ENCODE measurements at regions not wholly inside any gene's neighbourhood (a gene's known extent, or its start where the extent isn't known, plus 50 kb on each side); places are given as distances from the start of the nearest gene placed in this dataset.

DNA sequence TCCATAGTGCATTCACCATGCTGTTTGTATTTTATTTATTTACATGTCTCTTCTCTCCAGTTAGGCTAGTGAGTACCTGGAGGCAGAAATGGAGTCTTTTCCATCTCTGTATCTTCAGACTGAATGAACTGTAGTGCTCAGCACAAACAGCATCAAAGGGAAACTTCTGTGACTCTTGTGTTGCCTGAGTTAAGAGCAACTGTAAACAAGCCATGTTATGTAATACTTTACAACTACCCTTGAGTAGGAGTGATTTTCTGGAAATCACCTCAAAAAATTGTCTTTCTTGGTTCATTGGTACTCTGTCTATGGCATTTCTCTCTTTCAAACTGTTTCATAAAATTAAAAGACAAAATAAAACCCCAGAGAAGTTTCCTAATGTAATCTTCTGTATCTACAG is 258.3 kb downstream of the CGGBP1 start:
- H3K4me3 ChIP-seq (ENCODE audit: low read depth, low read length): no peak overlapping the region
- H3K36me3 ChIP-seq (ENCODE audit: control insufficient read depth, insufficient read depth, low read length): no peaks in the 10 kb centered on the region
- no peak for DNase-seq (ENCODE audit: low read depth)
- TF ChIP-seq, protein P1, sequence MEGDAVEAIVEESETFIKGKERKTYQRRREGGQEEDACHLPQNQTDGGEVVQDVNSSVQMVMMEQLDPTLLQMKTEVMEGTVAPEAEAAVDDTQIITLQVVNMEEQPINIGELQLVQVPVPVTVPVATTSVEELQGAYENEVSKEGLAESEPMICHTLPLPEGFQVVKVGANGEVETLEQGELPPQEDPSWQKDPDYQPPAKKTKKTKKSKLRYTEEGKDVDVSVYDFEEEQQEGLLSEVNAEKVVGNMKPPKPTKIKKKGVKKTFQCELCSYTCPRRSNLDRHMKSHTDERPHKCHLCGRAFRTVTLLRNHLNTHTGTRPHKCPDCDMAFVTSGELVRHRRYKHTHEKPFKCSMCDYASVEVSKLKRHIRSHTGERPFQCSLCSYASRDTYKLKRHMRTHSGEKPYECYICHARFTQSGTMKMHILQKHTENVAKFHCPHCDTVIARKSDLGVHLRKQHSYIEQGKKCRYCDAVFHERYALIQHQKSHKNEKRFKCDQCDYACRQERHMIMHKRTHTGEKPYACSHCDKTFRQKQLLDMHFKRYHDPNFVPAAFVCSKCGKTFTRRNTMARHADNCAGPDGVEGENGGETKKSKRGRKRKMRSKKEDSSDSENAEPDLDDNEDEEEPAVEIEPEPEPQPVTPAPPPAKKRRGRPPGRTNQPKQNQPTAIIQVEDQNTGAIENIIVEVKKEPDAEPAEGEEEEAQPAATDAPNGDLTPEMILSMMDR (IDR thresholded peaks at IDR 0.05; ENCODE audit: insufficient read depth, low read length, poor library complexity, severe bottlenecking): no peak
- H3K27me3 ChIP-seq (ENCODE audit: control insufficient read depth, insufficient read depth, low read length): no peaks in the 10 kb centered on the region

DNA sequence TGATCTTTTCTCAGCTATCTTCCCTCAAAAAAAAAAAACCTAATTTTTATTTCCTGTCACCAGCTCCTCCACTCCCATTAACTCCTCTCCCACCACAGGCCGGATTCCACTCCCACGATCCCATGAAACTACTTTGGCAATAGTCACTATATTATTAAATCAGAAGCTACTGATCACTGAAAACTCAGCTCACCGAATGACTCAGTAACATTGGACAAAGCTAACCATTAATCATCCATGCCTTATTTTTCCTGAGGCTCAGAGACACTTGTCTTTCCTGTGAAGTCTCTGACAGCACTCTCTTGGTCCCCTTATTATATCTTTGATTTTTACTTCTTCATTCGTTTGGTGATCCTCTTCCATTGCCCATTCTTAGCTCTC is 260.2 kb downstream of the CGGBP1 start:
- H3K4me3 ChIP-seq (ENCODE audit: low read depth, low read length): no peak overlapping the region

DNA sequence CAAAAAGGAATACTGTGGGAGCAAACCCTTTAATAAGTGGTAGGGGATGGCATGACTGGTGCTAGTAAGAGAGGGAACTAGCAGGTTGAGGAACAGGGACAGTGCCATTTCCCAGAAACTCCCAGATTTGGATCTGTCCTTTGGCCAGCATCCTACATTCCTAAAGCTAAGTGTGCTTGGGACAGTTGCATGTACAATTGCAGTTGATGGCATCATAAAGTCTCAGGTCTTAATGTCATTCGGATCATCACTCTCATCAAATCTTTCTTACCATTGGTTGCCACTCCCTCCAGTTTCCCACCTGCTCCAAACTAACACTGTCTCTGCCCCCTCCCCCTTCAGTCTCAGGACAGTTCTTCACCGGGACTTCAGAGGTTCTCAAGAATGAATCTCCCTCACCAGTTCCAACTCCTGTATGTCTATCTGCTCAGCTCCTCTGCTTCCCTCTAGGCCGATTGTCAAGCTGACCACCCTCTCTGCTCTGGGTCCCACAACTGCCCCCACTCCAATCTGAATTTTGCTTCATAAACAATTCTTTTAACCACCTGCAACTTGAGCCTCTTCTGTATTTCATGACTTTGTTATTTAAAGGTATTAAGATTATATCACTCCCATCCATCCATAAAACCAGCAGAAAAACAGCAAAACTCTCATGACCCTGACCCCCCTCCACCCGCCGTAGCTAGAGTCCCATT is 260.8 kb downstream of the CGGBP1 start:
- H3K4me3 ChIP-seq (ENCODE audit: low read depth, low read length): no peak overlapping the region
- H3K27me3 ChIP-seq (ENCODE audit: control insufficient read depth, insufficient read depth, low read length): peaks cover 9% of the 10 kb centered on the region
- no peaks in the 10 kb centered on the region for H3K36me3 ChIP-seq (ENCODE audit: control insufficient read depth, insufficient read depth, low read length)
- TF ChIP-seq, protein P1 (IDR thresholded peaks at IDR 0.05; ENCODE audit: insufficient read depth, low read length, poor library complexity, severe bottlenecking): no peak
- no peak for DNase-seq (ENCODE audit: low read depth)

More for the DNA sequence above, 260.2 kb downstream of the CGGBP1 start:
- no peak for DNase-seq (ENCODE audit: low read depth)
- H3K27me3 ChIP-seq (ENCODE audit: control insufficient read depth, insufficient read depth, low read length): peaks cover 4% of the 10 kb centered on the region
- TF ChIP-seq, protein P1 (IDR thresholded peaks at IDR 0.05; ENCODE audit: insufficient read depth, low read length, poor library complexity, severe bottlenecking): no peak
- no peaks in the 10 kb centered on the region for H3K36me3 ChIP-seq (ENCODE audit: control insufficient read depth, insufficient read depth, low read length)

DNA sequence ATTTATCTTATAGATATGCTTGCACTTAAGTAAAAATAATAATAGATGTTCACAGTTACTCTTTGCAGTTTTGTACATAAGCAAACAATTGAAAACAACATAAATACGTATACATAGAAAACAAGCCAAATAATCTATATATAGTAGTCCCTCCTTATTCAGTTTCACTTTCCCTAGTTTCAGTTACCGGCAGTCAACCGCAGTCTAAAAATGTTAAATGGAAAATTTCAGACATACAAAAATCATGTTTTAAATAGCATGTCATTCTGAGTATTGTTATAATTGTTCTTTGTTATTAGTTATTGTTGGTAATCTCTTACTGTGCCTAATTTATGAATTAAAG is 262.0 kb downstream of the CGGBP1 start:
- Histone ChIP-seq H3K27me3 (ENCODE audit: control insufficient read depth, insufficient read depth, low read length) (peaks cover 13% of the 10 kb centered on the region), H3K4me3 (ENCODE audit: low read depth, low read length) (no peak overlapping the region), H3K36me3 (ENCODE audit: control insufficient read depth, insufficient read depth, low read length) (no peaks in the 10 kb centered on the region)
- no peak for DNase-seq (ENCODE audit: low read depth)
- TF ChIP-seq, protein P1 (IDR thresholded peaks at IDR 0.05; ENCODE audit: insufficient read depth, low read length, poor library complexity, severe bottlenecking): no peak

DNA sequence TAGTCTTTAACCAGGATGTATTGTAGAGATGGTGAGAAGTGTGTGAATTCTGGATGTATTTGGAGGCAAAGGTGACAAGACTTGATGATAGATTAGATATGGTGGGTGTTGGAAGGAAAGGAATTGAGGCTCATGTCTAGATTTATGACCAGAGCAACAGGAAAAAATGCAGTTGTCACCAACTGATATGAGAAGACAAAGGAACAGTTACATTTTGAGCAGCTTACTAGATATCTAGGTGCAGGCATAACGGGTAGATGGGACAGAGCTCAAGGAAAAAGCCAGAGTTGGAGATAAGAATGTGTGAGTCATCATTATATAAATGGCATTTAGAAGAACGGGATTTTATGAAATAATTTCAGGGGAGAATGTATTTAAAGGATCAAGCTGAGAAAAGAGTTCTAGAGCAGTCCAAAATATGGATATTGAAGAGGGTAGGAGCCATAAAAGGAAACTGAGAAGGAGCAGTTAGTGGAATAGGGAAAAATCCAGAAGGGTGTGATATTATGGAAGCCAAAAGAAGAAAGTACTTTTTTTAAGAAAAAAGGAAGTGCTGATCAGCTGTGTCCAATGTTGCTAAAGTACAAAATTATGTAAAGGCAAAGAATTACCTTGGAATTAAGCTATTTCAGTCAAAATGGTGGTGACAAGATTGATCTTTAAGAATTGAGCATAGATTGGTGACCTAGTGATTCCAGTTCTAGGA is 262.5 kb downstream of the CGGBP1 start:
- Histone ChIP-seq H3K36me3 (ENCODE audit: control insufficient read depth, insufficient read depth, low read length) (no peaks in the 10 kb centered on the region), H3K4me3 (ENCODE audit: low read depth, low read length) (no peak overlapping the region), H3K27me3 (ENCODE audit: control insufficient read depth, insufficient read depth, low read length) (peaks cover 13% of the 10 kb centered on the region)
- no peak for DNase-seq (ENCODE audit: low read depth)
- TF ChIP-seq, protein P1 (IDR thresholded peaks at IDR 0.05; ENCODE audit: insufficient read depth, low read length, poor library complexity, severe bottlenecking): no peak

Measured in kidney epithelial cell (primary cell).